HG03095 (cell line): ENCODE measurements at regions not wholly inside any gene's neighbourhood (a gene's known extent, or its start where the extent isn't known, plus 50 kb on each side); places are given as distances from the start of the nearest gene placed in this dataset.

Experiments used
- ATAC-seq: cut with Tn5 transposase; IDR thresholded peaks from one replicate; pipeline ENCODE4 v1.9.1; 2021; ENCODE audit warnings: moderate library complexity; ENCODE audit not compliant: unreplicated experiment

GRCh38 chrX:149992918-149993317 is 54.6 kb upstream of the EOLA2 start:
- no peak for ATAC-seq

GRCh38 chrX:149993989-149994388 is 55.7 kb upstream of the EOLA2 start:
- ATAC-seq, result no peak

- no peak for ATAC-seq
Observed at GRCh38 chrX:149996515-149996914, 58.2 kb upstream of the EOLA2 start.

- no peak for ATAC-seq
Observed at GRCh38 chrX:150005027-150005426, 66.7 kb upstream of the EOLA2 start.

- ATAC-seq, result no peak
Observed at GRCh38 chrX:150007356-150007755, 69.1 kb upstream of the EOLA2 start.

GRCh38 chrX:150012647-150013381 is 74.5 kb upstream of the EOLA2 start:
- no peak for ATAC-seq

DNA sequence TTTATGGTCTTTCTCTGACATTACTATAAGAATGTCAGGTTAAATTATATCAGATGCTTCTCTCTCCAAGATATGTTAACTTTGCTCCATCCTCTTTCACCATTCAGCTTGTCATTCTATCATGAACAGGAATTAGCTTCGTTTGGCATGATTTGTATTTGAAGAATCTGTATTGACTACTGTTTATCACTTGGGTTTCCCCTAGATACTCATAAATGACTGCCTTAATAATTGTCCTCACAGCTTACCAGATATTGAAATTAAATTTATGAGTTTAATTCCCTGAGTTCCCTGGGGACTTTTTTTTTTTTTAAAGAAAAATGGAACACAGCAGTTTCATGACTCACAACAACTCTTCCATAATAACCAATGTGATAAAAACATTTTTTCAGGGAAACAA is 76.2 kb upstream of the EOLA2 start:
- no peak for ATAC-seq

GRCh38 chrX:150017868-150018267 is 79.6 kb upstream of the EOLA2 start:
- ATAC-seq, result no peak

DNA sequence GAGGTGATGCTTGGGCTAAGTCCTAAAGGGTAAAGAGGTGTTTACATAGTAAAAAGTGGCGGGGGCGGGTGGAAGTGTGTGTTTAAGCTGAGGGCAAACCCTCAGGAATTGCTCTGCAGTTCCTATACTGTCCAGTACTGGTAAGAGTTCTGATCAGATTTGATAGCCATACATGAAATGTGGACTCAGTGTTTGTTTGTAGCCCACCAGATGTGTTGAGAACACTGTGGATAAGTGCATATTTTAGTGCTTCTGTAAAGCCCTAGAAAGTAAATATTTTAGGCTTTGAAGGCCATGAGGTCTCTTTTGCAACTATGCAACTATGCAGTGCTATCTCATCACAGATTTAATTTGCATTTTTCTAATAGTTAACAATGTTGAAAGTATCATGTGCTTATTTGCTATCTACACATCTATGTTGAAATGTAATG is 80.7 kb upstream of the EOLA2 start:
- ATAC-seq, result no peak

- ATAC-seq, result peak; percentile 75
Observed at GRCh38 chrX:150028692-150029091, 90.4 kb upstream of the EOLA2 start.

- ATAC-seq, result no peak
Observed at GRCh38 chrX:150032742-150033141, 94.5 kb upstream of the EOLA2 start.

DNA sequence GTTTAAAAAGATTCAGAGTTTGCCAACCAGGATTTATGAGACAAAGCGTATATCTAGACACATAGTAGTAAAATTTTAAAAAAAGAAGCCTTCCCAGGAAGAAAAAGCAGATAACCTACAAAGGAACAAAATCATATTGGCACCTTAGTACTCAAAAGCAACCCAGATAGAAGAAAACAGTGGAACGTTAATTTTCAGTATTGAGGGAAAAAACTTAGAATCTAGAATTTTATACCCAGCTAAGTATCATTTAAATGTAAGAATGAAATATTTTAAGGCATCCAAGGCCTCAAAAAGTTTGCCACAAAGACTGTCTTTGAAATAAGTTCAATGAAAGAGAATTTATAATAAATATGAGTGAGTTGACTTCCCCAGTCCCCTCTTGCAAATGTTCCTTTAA is 96.5 kb upstream of the EOLA2 start:
- no peak for ATAC-seq

DNA sequence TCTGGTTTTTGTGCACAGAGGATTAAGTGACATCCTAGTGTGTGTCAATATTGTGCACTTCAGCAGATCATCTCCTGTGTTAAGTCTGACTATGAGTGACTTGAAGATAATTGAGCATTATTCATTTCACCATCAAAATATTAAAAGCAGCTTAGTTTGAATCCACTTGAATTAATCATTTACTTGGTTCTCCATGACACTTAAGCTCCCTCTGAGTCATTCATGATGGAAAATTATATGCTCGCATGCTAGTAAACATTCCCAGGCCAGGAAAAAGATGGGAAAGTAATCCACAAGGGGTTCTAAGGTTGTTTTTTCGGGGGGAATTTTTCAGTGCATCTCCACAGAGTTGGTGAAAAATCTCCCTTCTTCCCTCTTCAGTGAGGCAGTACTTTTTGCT is 97.2 kb upstream of the EOLA2 start:
- no peak for ATAC-seq

DNA sequence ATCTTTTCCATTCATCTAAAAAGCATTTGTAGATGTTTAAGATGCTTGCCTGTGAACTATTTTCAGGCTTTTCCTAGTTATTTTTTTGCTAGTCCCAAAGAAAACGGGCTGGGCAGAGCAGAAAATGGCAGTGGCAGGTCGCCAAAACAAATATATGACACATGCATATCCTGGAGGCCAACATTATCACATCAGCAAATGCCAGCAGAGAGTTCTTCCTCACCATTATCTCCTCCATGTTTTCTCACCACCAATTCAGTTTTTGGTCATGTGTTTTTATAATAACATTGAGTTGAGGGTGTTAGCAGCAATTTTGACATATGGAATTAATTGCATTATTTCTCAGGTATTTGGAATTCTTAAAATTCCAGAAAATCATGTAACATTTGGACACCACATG is 97.9 kb upstream of the EOLA2 start:
- ATAC-seq, result no peak

DNA sequence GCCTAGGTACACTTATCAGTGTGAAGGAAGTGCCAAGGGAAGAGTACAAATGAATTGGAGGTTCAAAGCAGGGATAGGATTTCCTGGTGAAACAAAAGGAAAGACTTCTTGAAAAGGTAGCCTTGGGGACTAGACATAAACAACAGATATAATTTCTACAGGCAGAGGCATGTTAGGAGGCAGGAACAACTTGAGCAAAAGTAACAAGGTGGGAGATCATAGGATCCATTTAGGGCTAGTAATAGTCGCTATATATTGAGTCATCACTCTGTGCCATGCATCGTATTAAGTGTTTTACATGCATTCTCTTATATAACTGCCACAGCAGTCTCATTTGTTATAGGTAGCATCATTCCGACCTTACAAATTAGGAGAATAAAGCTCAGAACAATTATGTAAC is 98.3 kb upstream of the EOLA2 start:
- no peak for ATAC-seq

GRCh38 chrX:150037041-150037440 is 98.8 kb upstream of the EOLA2 start:
- ATAC-seq, result no peak

GRCh38 chrX:150038315-150038714 is 100.0 kb upstream of the EOLA2 start:
- no peak for ATAC-seq

DNA sequence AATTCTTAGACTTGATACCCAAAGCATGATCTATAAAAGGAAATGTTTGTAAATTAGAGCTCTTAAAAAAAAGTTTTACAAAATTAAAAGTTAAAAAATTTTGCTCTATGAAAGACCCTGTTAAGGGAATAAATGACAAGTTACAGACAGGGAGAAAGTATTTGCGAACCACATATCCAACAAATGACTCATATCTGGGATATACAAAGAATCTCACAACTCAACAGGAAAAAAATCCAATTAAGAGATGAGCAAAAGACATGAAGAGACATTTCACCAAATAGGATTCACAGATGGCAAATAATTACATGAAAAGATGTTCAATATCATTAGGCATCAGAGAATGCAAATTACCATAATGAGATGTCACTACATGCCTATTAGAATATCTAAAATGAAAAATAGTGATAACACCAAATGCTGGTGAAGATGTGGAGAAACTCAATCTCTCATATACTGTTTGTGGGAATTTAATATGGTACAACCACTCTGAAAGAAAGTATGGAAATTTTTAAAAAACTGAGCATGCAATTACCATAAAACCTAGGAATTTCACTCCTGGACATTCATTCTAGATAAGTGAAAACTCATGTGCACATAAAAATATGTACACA is 100.8 kb upstream of the EOLA2 start:
- ATAC-seq, result no peak

- no peak for ATAC-seq
Observed at GRCh38 chrX:150041208-150041607, 102.9 kb upstream of the EOLA2 start.

DNA sequence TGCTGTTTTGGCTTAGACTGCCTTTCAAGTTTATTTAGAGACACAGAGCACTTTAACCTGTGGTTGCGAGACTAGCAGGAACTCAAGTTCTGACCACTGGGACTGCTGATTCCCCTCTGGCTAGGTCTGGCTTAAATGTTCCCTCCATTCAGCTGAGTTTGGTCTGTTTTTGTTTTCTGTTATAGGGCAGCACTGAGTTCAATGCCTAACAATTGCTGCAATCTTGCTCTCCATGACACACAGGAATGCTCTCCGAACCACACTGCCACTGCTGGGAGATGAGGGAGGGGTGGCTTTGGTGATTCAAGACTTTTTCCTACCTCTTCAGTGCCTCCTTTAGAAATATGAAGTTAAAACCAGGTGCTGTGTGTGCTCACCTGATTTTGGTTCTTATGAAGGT is 106.3 kb upstream of the EOLA2 start:
- no peak for ATAC-seq

GRCh38 chrX:150047818-150048217 is 109.5 kb upstream of the EOLA2 start:
- no peak for ATAC-seq

DNA sequence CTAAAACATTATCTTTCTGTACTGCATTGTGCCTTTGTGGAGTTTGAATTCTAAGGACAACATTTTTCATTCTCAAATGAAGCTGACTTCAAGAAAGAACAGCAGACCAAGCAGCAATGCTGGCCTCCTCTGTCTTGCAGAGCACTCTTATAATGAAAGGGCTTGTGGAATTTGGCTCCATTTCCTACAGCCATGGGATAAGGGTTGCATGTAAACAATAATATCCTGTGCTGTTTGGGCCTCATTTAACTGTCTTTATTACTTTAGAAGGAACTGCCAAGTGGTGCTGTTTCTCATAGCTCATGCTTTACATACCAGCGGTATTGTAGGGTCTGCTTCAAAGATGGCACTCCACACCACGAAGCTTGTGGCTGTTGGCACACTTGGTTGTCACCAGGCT is 111.4 kb upstream of the EOLA2 start:
- no peak for ATAC-seq

- ATAC-seq, result no peak
Observed at GRCh38 chrX:150050387-150050786, 112.1 kb upstream of the EOLA2 start.
